Renal cortical epithelial cell (primary cell): ENCODE measurements at regions not wholly inside any gene's neighbourhood (a gene's known extent, or its start where the extent isn't known, plus 50 kb on each side); places are given as distances from the start of the nearest gene placed in this dataset.

Source experiments
- DNase-seq: peaks from one replicate; pipeline ENCODE4 v3.0.0-alpha.2; 2011; ENCODE audit warnings: low read depth

DNA sequence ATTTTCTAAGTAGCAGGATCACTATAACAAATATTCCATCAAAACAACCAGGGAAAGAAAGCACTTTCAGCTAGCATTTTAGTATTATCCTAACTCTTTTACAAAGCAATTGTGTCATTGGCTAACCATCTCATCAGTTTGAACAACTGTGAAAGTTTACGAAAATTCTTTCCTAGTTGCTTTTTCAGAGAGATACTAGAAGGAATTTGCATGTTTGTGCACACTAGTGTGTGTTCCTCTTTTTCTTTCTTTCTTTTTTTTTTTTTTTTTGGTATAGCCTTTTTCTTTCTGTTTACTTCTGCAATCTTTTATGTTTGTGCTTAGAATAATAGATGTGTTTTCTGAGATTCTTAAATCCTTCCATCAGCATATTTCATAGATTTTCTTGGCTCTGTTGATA is 124.7 kb upstream of the SEMA6A start:
- DNase-seq: no peak

DNA sequence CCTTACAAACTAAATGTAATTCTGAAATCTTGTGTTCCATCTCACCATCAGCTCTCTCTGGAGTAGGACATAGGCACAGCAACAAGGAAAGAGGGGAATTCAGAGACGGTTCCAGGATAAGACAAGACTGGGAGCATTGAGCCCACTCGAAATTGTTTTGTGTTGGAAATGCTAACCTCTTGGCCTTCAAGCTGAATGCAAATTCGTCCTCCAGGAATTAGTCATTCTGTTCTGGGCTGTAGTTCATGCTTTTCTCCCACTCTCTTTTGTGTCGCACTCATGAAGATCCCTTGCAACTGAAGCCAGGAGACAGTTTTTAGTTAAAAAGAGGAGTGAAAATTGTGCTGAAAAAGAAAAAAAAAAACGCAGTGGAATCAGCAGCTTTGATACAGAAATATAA is 121.7 kb upstream of the SEMA6A start:
- peak; percentile 26 for DNase-seq

DNA sequence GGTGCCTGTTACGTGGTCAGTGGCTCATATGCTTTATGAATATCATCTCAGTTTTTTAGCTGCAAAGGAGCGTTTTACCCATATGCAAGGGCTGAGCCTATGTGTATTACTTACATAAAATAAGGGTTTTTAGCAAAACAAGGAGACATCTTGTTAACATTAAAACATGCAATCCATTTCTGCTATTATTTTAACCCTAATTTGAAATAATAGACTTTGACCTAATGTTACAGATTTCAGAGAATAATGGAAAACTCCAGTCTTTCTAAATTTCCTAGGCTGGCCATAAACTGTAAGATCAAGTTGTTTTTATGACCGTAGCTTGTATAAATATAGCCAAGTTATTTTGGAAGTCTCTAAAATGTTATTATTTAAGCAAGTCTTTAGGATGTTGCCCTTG is 121.1 kb upstream of the SEMA6A start:
- DNase-seq: no peak

DNA sequence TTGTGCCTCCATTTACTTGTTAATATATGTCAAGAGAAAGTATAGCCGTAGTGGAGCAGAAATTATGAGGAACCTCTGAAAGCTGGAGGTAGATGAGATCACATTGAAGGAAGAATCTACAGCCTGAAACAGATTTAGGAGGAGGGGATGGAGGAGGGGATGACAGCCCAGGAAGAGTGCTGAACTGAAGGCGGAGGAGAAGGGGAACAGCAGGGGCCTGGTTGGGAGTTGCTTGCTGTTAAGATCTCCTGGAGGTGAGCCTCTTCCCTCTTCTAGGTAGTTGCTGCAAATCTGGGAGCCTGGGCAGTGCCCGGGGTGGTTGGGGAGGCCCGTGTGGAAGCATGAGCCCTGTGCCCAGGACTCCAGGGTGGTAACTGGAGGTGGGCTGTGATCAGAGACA is 111.8 kb upstream of the SEMA6A start:
- no peak for DNase-seq

DNA sequence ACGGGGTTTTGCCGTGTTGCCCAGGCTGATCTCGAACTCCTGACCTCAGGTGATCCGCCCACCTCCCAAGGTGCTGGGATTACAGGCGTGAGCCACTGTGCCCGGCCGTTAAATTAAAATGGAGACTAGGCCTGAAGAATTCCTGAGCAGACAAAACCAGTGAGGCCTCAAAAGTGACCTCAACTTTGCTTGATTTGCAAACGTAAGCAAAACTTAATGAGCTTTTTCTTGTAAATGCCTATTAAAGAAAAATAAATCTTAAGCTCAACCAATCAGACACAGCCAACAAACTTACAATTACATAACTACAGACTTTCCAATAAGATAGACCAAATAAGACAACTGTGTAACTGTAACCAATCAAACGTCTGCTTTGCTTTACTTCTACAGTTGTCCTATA is 111.3 kb upstream of the SEMA6A start:
- DNase-seq: no peak

DNA sequence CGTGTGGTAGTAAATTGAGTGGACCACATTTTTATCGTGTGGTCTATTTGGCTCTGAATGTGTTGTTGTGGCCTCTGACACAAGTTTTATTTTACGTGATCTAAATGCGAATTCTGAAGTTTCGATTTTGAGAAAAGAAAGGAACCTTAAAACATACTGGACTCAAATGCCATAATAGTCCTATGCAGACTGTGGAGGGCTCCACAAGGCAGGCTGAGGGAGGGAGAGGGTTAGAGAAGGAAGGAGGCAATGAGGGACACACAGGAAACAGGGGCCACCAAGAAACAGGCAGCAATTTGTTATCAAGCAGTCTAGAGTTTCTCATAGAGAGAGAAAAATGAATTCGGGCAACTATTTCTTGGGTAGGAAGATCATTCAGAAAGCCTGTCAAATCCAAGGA is 110.4 kb upstream of the SEMA6A start:
- DNase-seq: no peak

DNA sequence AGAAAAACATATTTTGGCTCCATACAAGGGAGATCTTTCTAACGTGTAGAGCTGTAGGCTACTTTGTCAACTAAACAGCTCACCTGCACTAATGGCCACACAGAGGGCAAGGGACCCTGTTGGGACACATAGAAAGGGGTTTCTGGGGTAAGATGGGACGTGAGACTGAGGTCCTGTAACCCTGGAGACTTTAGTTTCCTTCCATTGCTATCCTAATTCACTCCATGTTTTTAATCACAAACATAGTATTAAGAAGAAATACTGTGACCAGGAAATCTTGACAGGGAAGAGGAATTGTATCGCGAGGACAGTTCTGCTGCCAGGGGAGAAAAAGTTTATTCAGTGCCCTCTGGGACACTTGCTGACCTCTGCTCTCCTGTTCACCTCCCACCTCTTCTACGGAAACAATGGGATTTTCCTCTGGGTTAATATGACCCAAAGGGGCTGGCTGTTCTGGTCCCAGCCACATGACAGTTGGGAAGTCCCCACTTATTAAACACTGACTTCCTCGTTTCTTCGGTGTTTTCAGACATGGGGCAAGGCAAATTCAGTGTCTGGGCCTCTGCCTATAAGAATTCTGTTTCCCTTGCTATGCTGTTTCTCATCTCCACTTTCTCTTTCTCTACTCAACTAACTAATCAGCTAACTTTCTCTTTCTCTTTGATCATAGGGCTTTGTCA is 106.9 kb upstream of the SEMA6A start:
- DNase-seq: peak; percentile 45

DNA sequence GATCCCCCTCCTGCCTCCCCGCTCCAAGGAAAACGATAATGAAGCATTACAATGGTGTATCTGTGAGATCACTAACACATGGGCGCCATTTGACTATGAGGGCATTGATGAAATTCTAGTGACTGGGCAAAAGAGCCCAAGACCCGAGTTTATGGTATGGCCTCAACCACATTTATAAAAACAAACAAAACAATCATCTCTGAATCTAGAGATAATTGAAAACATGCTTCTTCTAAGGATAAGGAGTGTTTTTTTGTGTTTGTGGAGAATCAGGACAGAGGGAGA is 100.9 kb upstream of the SEMA6A start:
- DNase-seq: no peak

DNA sequence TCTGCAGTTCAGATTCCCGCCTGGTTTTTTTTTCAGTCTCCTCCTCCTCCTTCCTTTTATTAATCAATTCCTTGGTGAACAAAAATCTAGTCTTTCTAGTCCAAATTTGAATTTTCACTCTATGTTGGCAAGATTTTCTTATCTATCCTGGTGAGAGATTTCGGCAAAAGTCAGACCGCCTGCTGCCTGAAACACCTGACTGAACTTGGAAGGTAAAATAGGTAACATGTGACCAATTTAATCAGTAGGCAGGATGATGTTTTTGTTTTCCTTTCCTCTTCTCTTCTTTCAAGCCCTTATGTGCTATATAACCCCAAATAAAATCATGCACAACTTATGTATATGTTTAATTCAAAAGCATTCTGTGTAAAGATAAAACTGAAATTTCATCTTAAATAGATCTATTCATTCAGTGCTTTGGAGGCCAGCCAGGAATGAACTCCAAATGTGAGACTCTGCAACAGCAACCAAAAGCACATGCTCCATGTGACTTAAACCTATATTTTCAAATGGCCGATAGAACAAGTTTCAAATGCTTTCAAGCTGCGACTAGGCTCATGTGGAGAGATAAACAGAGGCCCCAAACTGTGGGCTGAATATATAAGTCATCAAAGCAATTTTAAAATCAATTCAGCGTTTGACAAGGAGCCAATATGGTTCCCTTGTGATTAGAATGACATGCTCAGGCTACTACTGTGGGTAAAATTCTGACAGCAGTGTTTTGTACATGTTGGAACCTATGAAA is 100.4 kb upstream of the SEMA6A start:
- DNase-seq: no peak

DNA sequence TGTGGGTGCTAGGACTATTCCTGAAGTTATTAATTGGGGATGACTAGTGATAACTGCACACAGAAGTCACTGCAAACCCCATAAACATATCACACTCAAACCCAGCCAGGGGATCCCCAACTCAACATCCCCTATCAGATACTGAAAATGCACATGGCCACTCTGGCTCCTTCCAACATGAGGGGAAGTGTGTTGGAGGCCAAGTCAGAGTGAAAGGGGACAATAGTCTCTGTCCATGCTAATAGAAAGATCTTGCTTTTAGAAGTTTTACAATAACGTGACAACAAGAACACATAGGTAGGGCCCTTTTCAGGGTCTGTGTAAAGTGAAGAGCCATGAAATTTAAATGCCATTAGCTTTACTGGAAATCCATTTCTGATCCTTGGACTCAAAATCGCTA is 98.8 kb upstream of the SEMA6A start:
- DNase-seq: no peak

DNA sequence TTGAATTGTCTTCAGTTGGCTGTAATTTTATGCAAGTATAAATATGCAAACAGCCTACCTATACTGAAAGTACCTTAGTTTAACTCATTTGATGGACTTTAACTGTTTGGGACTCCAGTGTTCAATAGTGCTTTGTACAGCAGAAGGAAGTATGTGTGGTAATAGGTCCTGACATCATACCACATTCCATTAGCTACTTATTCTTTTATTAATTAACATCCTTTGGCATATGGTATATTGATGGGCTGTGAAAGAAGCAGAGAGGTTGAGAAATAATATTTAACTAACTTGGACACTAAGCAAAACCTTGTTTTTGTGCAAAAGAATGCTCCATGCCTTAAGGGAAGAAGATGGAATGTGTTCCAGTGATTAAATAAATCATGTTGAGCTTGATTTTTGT is 97.6 kb upstream of the SEMA6A start:
- DNase-seq: peak; percentile 87

DNA sequence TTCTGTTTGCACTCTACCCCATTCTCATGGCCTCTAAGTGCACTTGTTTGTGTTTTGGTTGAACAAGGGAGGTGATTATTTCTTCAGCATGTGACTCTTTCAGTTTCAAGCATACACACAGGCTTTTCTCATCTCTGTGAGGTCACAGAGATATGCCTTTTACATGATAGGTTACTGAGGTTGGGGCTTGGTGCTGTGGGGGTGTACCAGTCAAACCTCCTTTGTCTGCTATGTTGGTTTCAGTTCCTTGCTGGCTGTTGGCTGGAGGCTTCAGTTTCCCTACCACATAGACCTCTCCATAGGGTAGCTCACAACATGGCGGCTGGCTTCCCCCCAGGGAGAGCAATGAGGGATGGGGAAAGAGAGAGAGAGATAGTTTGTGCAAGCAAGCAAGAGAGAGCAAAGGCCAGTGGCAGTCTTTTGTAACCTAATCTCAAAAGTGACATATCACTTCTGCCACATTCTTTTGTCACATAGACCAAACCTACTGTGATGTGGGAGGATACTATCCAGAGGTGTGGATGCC is 96.7 kb upstream of the SEMA6A start:
- no peak for DNase-seq

DNA sequence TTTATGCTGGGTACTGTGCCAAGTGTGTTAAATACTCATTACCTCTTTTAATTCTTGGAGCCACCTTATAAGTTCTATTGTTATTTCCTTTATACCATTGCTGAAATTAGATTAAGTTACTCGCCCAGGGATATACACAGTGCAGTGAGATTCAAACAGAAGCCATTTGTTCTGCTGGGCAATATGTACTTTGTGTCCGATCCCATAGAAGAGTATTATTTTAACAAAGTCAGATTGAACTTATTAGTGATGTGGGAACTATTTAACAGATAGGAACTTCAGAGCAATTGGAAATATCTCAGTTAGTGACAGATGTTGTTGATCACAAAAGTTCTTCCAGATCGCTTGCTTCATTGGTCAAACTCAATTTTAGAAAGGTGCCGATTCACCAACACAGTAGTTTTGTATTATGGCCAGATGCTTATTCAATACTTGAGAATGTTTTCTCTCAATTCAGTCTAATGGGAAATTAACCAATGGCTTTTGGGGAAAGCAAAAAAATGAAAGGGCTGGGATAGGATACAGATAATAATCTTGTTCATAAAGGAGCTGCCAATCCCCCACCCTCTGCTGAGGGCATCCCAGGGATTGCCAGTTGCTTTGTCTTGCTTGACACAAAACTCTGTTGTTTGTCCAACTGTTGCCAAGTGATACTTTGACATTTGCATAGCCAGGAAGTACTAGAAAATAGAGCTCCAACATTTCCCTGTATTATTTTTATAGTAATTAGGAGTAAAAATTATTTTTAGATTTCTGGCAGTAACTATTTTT is 94.8 kb upstream of the SEMA6A start:
- DNase-seq: peak; percentile 57

DNA sequence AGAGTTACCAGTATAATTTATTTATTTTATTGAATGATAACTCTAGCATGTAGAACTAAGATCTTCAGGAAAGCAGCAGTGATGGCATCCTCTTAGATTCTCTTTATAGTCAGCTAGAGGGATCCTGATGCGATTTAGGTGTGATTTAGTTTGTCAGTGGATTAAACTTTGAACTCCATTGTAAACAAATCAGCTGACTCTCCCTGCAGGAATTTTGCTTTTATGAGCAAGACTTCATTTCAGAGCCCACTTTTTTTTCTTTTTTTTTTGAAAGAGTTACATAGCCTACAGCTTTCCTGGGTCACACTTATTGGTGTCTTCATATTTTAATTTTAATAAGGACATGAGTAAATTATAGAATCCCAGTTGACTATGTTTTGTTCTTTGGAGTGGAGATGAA is 93.8 kb upstream of the SEMA6A start:
- DNase-seq: peak; percentile 86

DNA sequence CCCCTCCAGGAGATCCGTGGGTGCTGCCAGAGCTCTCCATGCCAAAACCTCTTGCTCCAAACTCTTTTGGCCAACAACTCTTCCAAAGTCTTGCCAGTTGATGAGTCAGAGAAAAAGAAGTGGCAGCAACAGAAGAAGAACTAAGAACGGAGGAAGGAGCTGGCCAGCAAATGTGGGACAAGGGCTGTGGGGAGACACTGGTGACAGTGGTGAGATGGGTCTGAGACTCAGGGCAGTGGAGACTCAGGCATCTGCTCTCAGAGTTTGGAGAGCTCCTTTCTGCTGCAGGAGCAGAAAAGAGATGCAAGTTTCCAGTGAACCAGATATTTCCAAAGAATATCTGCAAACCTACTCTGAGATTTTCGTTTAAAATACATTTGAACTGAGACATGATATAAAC is 92.3 kb upstream of the SEMA6A start:
- DNase-seq: no peak

DNA sequence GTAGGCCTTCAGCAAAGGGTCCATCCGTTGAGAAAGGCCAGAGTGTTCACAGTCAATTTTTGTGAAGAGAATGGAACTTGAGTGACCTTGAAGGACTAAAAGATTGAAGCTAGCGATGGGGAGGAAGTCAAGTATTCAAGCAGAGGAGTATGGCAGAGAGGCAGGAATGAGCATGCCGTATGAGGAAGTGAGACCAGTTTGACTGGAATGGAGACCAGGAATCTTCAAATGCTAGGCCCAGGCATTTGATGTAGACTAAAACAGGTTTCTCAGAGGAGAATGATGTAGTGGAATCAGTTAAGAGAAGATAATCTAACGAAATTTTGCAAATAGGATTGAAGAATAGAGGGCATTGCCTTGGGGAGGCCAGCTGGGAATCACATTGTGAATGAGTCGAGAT is 90.4 kb upstream of the SEMA6A start:
- no peak for DNase-seq

DNA sequence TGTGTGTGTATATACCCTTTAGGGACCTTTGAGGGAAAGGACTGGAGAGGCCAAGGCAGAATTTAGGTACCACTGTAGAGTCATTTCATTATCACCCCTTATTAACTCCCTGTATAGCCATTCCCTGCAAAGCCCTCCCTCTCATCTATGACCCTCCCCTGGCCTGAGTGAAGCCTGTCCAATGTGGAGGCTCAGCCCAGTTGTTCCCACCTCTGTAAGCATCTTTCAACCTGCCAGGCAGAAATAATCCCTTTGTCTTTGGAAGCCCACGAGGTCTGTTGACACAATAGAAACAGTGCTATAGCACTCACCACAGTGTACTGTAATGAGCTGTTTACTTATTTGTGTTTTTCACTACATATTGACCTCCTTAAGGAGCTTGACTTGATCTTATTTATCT is 88.5 kb upstream of the SEMA6A start:
- no peak for DNase-seq

DNA sequence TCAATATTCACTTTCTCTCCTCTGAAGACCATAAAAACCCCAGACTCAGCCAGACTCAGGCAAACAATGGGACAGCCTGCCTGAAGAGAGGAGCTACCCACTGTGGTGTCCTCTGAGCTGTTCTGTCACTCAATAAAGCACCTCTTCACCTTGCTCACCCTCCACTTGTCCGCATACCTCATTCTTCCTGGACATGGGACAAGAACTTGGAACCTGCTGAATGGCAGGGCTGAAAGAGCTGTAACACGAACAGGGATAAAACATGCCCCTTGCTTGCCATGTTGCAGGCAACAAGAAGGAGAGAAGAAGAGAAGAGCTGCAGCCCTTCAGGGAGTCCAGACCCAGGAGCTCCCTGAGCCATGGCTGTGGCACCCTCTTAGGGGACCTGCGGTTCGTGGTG is 86.8 kb upstream of the SEMA6A start:
- DNase-seq: no peak

DNA sequence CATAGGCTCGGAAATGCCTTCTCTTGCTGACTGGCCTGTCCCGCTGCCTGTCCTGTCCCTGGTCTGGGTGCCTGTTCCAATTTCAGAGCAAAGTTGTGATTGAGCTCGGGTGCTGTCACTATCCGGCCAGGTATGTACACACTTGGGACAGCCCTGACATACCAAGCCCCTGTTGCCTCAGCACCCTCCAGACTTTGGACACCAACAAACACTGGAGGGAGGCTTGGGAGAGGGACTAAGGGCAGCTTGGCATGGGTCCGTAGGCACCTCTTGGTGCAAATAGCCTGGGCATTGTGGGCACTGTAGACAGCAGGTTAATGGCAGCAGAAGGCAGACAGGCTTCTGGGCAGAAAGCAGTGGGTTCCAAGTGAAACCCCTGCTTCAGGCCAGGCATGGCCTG is 86.3 kb upstream of the SEMA6A start:
- DNase-seq: no peak

DNA sequence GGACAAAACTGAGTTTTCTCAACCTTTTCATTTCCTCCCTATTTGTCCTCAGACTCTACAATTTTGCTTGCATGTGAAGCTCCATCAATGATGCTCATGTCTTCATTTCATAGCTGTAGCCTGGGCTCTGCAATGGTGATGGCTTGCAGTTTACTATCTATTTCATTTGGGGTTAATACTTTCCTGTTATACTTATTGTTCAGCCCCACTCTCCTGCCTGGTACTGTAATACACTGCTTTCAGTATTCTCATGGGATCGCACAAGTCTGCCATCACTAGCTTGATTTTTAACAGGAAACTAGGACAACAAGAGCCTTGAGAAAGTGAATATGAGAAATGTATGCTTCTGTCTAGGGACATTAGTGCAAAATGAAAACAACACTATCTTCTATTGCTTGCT is 84.2 kb upstream of the SEMA6A start:
- DNase-seq: no peak

DNA sequence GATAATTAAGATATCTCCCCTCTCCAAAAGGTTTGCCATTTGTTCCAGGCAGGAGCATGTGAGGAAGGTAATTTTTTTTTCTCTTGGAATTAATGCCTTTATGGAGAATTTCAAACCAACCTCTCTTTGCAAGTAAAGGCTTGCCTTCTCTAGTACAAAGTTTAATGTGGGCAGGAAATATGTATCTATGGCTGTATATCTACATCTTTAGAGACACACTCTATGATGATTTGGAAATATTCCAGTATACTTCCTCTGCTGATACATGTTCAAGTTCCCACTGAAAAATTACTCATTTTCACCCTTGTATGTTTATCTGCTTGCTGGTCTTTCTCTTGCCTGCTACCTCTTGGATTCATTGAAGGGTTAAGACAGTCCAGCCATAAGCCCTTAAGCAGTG is 83.5 kb upstream of the SEMA6A start:
- DNase-seq: no peak

DNA sequence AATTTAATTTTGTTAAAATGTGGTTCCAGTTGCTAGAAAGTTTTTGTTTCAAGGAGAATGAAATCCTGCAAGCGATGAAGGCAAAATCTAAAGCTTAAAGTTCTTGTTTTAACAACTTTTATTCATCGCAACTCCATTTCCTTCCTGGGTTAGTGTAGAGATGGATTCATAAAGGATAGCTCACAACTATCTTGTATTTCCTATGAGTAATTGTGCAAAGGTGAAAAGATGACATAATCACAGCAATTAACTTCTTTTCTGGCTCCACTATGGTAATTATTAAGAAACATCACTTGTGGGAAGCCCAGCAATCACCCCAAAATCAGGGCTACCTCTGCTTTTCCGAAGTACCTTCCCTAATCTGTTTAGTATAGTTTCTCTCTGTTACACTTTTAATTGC is 80.8 kb upstream of the SEMA6A start:
- DNase-seq: no peak

DNA sequence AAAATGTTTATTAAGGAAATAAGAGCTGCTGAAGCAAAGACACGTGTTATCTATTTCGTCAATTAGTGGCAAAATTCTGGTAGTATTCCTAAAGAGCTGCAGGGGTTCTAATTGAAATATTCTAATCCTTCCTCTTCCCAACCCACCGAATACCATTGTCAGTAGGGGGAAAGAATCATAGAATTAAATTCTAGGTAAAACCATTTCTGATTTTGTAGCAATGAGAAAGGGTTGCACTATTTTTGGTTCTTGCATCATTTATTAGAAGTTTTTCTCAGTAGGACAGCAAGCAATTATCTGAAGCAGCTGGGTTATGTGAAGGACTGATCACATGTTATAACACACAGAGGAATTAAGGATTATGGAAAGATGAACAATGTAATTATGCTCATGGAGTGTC is 80.3 kb upstream of the SEMA6A start:
- DNase-seq: no peak
